ENCODE measurements at regions not wholly inside any gene's neighbourhood (a gene's known extent, or its start where the extent isn't known, plus 50 kb on each side); places are given as distances from the start of the nearest gene placed in this dataset.

- TF ChIP-seq RXRA (IDR thresholded peaks at IDR 0.05) (no peak), TAF1 (conservative IDR thresholded peaks at IDR 0.05) (no peak), ATF3 (IDR thresholded peaks at IDR 0.05) (no peak), CTCF (IDR thresholded peaks at IDR 0.05; ENCODE audit: low read depth, low read length, missing input control) (no peak), GABPA (IDR thresholded peaks at IDR 0.05 in 1 of 2, conservative IDR thresholded peaks at IDR 0.05 in 1 of 2) (no peak), SP1 (IDR thresholded peaks at IDR 0.05) (no peak), HNF4G (IDR thresholded peaks at IDR 0.05) (no peak), MAX (IDR thresholded peaks at IDR 0.05) (no peak), RAD21 (IDR thresholded peaks at IDR 0.05) (no peak), NR2F2 (IDR thresholded peaks at IDR 0.05) (no peak), FOXA1 (IDR thresholded peaks at IDR 0.05) (no peak), ZBTB33 (IDR thresholded peaks at IDR 0.05) (no peak), EGR1 (IDR thresholded peaks at IDR 0.05; ENCODE audit: low read depth in 2 of 2) (no peak), REST (IDR thresholded peaks at IDR 0.05) (no peak)
Measured at GRCh38 chr5:85646036-85646435, 971.7 kb upstream of the COX7C start.

All from liver (tissue), 3 donors.